ENCODE measurements at regions not wholly inside any gene's neighbourhood (a gene's known extent, or its start where the extent isn't known, plus 50 kb on each side); places are given as distances from the start of the nearest gene placed in this dataset.

GRCh38 chr13:50267066-50267465 is 251.8 kb downstream of the KCNRG start:
- TF ChIP-seq CTCF (IDR thresholded peaks at IDR 0.05; ENCODE audit: insufficient read depth, low read length, poor library complexity, severe bottlenecking) (no peak), EZH2phosphoT487 (conservative IDR thresholded peaks at IDR 0.05; ENCODE audit: low read length) (no peak)

All from SU-DHL-6 (cell line).